Body of pancreas (tissue), 4 donors: ENCODE measurements at regions not wholly inside any gene's neighbourhood (a gene's known extent, or its start where the extent isn't known, plus 50 kb on each side); places are given as distances from the start of the nearest gene placed in this dataset.

Source experiments
- POLR2A ChIP-seq, 3 donors: fragments of 450-650 bp; IDR thresholded peaks; one replicate each; pipeline ENCODE4 v1.6.1; 2016; ENCODE audit warnings: antibody characterized with exemption in 3 of 3, mild to moderate bottlenecking in 2 of 3
- TF ChIP-seq, protein P1 (sequence below), 7 experiments: fragments of 450-650 bp in 4 of 7; fragments of 200-600 bp in 3 of 7; sonication (generic) in 3 of 7; IDR thresholded peaks; one replicate each; pipeline ENCODE4 v1.5.1; 2016 to 2019; ENCODE audit warnings: antibody characterized with exemption in 7 of 7

DNA sequence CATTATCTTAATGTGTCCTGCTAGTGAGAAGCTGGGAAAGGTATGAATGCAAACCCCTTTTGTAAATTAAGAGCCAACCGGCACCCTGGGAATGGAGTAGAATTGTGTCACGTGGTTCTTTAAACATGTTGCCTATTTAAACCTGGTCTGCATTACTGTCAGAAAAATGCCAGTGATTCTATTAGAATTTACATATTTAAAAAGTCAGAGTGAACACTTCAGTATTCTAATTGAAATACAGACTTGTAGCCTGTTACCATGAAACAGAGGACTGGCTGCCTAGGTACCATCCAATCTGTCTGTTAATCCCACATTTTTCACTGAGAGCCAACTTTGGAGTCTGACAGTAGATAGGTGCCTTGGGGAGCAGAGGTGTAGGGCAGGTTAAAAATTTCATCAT, 652.3 kb upstream of the ARGLU1 start:
- TF ChIP-seq, protein P1, sequence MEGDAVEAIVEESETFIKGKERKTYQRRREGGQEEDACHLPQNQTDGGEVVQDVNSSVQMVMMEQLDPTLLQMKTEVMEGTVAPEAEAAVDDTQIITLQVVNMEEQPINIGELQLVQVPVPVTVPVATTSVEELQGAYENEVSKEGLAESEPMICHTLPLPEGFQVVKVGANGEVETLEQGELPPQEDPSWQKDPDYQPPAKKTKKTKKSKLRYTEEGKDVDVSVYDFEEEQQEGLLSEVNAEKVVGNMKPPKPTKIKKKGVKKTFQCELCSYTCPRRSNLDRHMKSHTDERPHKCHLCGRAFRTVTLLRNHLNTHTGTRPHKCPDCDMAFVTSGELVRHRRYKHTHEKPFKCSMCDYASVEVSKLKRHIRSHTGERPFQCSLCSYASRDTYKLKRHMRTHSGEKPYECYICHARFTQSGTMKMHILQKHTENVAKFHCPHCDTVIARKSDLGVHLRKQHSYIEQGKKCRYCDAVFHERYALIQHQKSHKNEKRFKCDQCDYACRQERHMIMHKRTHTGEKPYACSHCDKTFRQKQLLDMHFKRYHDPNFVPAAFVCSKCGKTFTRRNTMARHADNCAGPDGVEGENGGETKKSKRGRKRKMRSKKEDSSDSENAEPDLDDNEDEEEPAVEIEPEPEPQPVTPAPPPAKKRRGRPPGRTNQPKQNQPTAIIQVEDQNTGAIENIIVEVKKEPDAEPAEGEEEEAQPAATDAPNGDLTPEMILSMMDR (IDR thresholded peaks at IDR 0.05) = no peak
- no peak for TF ChIP-seq POLR2A (IDR thresholded peaks at IDR 0.05)
